ENCODE measurements at regions not wholly inside any gene's neighbourhood (a gene's known extent, or its start where the extent isn't known, plus 50 kb on each side); places are given as distances from the start of the nearest gene placed in this dataset.

DNA sequence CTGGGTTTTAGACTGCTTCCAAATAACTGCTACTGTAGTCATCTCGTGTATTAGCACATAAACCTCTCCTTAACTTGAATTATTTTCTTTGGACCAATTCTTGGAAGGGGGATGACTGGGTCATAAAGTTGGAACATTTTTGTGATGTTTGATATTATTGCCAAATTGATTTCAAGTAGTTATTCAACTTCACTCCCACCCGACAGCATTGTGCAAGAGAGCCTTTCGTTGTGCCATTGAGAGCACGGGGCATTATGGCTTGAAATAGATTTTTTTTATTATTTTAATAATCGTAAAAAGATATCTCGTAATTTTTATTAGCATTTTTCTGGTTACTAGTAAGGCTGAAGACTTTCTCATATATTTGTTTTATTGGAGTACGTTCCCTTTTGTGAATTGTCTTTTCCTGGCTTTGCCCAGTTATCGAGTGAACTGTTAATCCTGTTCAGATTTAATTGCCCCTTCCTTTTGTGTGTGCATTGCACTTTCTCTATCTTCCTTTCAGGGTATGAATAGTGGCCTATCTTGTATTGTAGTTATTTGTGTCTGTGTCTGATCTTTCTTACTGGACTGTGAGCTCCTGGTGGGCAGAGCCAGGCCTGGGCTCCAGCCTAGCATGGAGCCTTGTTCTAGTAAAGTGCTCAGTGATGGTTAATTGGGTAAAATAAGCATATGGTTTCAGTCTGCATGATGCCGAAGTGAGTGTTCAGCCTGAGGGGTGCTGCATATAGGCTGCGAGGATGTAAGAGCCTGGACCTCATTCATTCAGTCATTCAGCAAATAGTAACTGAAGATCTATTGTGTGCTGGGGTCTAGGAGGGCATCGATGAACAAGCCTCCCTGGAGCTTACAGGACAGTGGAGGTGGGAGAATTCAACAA is 93.5 kb upstream of the SHB start:
- TF ChIP-seq, protein P1, sequence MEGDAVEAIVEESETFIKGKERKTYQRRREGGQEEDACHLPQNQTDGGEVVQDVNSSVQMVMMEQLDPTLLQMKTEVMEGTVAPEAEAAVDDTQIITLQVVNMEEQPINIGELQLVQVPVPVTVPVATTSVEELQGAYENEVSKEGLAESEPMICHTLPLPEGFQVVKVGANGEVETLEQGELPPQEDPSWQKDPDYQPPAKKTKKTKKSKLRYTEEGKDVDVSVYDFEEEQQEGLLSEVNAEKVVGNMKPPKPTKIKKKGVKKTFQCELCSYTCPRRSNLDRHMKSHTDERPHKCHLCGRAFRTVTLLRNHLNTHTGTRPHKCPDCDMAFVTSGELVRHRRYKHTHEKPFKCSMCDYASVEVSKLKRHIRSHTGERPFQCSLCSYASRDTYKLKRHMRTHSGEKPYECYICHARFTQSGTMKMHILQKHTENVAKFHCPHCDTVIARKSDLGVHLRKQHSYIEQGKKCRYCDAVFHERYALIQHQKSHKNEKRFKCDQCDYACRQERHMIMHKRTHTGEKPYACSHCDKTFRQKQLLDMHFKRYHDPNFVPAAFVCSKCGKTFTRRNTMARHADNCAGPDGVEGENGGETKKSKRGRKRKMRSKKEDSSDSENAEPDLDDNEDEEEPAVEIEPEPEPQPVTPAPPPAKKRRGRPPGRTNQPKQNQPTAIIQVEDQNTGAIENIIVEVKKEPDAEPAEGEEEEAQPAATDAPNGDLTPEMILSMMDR (IDR thresholded peaks at IDR 0.05; ENCODE audit: insufficient read depth, low read depth, low read length, missing control alignments): no peak
- DNase-seq (ENCODE audit: low read depth): no peak
- H3K4me3 ChIP-seq (ENCODE audit: low read length): no peak overlapping the region

- H3K4me3 ChIP-seq (ENCODE audit: low read length): no peak overlapping the region
- TF ChIP-seq, protein P1 (IDR thresholded peaks at IDR 0.05; ENCODE audit: insufficient read depth, low read depth, low read length, missing control alignments): peak; percentile 95
- peak; percentile 65 for DNase-seq (ENCODE audit: low read depth)
Observed at GRCh38 chr9:38160613-38161215, 91.7 kb upstream of the SHB start.

DNA sequence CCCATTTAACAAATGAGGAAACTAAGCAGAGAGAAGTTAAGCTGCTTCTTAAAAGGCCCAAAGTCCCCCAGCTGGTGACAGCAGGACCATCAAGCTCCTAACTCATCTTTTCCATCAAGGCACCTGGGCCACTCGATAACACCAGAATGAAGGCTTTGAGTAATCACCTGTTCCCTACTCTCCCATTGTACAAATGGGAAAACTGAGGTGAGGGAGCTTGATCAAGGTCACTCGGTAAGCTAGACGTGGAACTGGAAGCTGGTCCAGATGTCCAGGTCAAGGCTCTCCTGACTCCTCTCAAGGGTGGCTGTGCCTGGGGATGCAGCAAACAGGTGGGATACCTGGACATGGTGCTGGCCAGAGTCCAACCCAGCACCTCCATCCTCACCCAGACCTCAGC is 90.6 kb upstream of the SHB start:
- no peak overlapping the region for H3K4me3 ChIP-seq (ENCODE audit: low read length)
- no peak for DNase-seq (ENCODE audit: low read depth)
- TF ChIP-seq, protein P1 (IDR thresholded peaks at IDR 0.05; ENCODE audit: insufficient read depth, low read depth, low read length, missing control alignments): no peak

DNA sequence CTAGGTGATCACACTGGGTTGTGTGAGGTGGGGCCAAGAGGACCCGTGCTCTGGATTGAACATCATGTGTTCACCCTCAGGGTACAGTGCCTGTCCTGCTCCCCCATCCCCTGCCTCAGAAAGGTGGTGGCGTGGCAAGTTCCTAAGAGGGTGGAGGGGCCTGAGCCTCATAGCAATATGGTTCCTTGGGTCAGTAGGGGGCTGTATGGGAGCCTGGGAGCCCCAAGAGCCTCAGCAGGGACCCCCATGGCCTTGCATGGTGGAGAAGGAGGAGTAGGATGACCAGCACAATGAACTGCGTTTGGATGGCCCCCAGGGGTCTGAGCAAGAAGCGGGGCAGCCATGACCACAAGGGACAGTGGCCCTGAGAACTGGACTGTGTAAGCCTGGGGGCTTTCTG is 89.6 kb upstream of the SHB start:
- TF ChIP-seq, protein P1 (IDR thresholded peaks at IDR 0.05; ENCODE audit: insufficient read depth, low read depth, low read length, missing control alignments): no peak
- no peak for DNase-seq (ENCODE audit: low read depth)

GRCh38 chr9:38157711-38158110 is 88.7 kb upstream of the SHB start:
- no peak overlapping the region for H3K4me3 ChIP-seq (ENCODE audit: low read length)
- no peak for DNase-seq (ENCODE audit: low read depth)
- TF ChIP-seq, protein P1 (IDR thresholded peaks at IDR 0.05; ENCODE audit: insufficient read depth, low read depth, low read length, missing control alignments): no peak

More for the DNA sequence above, 89.6 kb upstream of the SHB start:
- no peak overlapping the region for H3K4me3 ChIP-seq (ENCODE audit: low read length)

DNA sequence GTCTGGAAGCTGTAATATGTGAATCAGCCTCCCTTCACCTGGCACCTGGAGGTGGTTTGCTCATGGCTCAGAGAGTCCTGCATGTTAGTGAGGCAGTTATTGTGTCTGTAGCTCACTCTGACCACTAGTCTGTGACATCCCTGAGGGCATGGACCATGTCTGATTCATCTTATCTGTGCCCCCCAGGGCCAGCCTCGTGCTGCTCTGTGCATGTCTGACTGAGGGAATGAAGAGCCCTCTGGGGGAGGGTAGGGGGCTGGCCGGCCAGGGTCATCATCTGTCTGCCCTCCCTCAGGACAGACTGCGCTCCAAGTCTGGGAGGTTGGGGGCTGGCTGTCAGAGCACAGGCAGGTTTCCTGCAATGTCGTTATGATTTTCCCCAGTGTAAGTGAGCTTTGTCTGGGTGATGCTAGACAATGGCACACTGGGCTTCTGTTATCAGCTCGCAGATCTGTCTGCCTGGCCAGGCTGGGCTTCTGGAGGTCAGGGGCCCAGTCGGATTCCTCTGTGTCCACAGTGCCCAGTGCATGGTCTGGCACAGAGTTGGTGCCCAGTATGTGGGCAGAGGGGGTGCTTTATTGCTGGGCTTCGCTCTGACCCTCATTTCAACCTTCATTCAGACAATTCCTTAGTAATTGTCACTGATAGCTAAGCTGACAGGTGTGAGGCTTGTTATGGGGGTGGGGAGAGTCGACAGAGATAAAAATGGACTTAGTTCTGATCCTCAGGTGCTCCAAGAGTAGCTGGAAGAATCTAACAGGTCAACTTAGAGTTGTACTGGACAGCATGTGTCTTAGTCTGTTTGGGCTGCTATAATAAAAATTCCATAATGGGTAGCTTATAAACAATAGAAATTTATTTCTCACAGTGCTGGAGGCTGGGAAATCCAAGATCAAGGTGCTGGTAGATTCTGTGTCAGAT is 85.7 kb upstream of the SHB start:
- TF ChIP-seq, protein P1 (IDR thresholded peaks at IDR 0.05; ENCODE audit: insufficient read depth, low read depth, low read length, missing control alignments): no peak
- H3K4me3 ChIP-seq (ENCODE audit: low read length): no peak overlapping the region
- DNase-seq (ENCODE audit: low read depth): peak; percentile 58
